Stomach (tissue), 4 donors: ENCODE measurements at regions not wholly inside any gene's neighbourhood (a gene's known extent, or its start where the extent isn't known, plus 50 kb on each side); places are given as distances from the start of the nearest gene placed in this dataset.

Source experiments
- EP300 ChIP-seq: sonication (generic); formaldehyde crosslinking; IDR thresholded peaks from one replicate; pipeline ENCODE4 v1.6.1; 2017; ENCODE audit warnings: antibody characterized with exemption
- TF ChIP-seq, protein P1 (sequence below), 7 experiments: fragments of 450-650 bp in 4 of 7; fragments of 200-600 bp in 3 of 7; sonication (generic) in 3 of 7; IDR thresholded peaks; one replicate each; pipeline ENCODE4 v1.5.1; 2016 to 2019; ENCODE audit warnings: antibody characterized with exemption in 7 of 7, control low read depth in 2 of 7, mild to moderate bottlenecking in 1 of 7

DNA sequence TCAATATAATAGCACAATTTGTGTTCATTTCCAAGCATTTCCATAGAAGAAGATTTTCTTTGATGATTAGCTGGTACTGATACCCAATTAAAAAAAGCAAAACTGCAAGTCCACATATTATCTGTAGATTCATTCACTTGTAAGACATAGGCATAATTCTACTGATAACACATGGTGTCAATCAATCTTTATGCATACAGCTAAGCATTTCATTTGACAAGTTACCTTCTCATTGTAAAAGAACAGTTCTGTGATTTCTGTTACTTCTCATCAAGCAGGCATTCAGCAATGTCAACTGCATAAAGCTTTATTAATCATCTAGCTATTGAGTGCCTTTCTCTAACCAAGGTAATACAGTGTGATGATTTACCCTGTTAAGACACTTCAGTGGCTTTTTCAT lies 672.0 kb downstream of the PLOD2 start:
- TF ChIP-seq EP300, result no peak
- TF ChIP-seq, protein P1, sequence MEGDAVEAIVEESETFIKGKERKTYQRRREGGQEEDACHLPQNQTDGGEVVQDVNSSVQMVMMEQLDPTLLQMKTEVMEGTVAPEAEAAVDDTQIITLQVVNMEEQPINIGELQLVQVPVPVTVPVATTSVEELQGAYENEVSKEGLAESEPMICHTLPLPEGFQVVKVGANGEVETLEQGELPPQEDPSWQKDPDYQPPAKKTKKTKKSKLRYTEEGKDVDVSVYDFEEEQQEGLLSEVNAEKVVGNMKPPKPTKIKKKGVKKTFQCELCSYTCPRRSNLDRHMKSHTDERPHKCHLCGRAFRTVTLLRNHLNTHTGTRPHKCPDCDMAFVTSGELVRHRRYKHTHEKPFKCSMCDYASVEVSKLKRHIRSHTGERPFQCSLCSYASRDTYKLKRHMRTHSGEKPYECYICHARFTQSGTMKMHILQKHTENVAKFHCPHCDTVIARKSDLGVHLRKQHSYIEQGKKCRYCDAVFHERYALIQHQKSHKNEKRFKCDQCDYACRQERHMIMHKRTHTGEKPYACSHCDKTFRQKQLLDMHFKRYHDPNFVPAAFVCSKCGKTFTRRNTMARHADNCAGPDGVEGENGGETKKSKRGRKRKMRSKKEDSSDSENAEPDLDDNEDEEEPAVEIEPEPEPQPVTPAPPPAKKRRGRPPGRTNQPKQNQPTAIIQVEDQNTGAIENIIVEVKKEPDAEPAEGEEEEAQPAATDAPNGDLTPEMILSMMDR (IDR thresholded peaks at IDR 0.05), result no peak
